Thyroid gland (tissue), 4 donors: ENCODE measurements at regions not wholly inside any gene's neighbourhood (a gene's known extent, or its start where the extent isn't known, plus 50 kb on each side); places are given as distances from the start of the nearest gene placed in this dataset.

ENCODE experiments used
- DNase-seq, 2 donors: peaks; one replicate each; pipeline ENCODE4 v3.0.0-alpha.2; 2019
- H3K27ac ChIP-seq, 3 donors: fragments of 200-600 bp; sonication (generic); 1 replicate in 2 of 3; 2 replicates in 1 of 3; pipeline ENCODE4 v1.5.1; 2016 to 2019; ENCODE audit warnings: mild to moderate bottlenecking in 1 of 3, moderate library complexity in 1 of 3
- H3K27me3 ChIP-seq: fragments of 200-600 bp; sonication (generic); one replicate; pipeline ENCODE4 v1.5.1; 2019
- H3K36me3 ChIP-seq, 2 donors: fragments of 200-600 bp; sonication (generic); one replicate each; pipeline ENCODE4 v1.5.1; 2016 to 2019
- H3K4me1 ChIP-seq, 2 donors: fragments of 200-600 bp; sonication (generic); one replicate each; pipeline ENCODE4 v1.5.1; 2017 to 2019
- H3K4me3 ChIP-seq, 3 donors: fragments of 200-600 bp; sonication (generic); replicated peaks in 1 of 3; 1 replicate in 2 of 3; 2 replicates in 1 of 3; pipeline ENCODE4 v1.5.1; 2016; ENCODE audit warnings: mild to moderate bottlenecking in 1 of 3
- H3K9me3 ChIP-seq: fragments of 200-600 bp; sonication (generic); one replicate; pipeline ENCODE4 v1.5.1; 2017
- POLR2A ChIP-seq, 2 donors: fragments of 450-650 bp; IDR thresholded peaks; one replicate each; pipeline ENCODE4 v1.6.1; 2017; ENCODE audit warnings: antibody characterized with exemption in 2 of 2, mild to moderate bottlenecking in 2 of 2, moderate library complexity in 1 of 2
- WGBS, 2 donors: methylation state at CpG; one replicate each; pipeline ENCODE4 v1.1.5; 2017; 5-methylcytosine and 5-hydroxymethylcytosine counted together
- intact Hi-C: fragments of 100-400 bp; cut with DNase I; formaldehyde crosslinking; loops from one replicate; pipeline ENCODE4 v1.15.1; 2023
- TF ChIP-seq, protein P1 (sequence below), 6 experiments: fragments of 200-600 bp in 3 of 6; fragments of 450-650 bp in 3 of 6; sonication (generic) in 3 of 6; IDR thresholded peaks; one replicate each; pipeline ENCODE4 v1.5.1; 2016 to 2019; ENCODE audit warnings: antibody characterized with exemption in 6 of 6, mild to moderate bottlenecking in 2 of 6, inconsistent platforms in 1 of 6, moderate library complexity in 1 of 6

DNA sequence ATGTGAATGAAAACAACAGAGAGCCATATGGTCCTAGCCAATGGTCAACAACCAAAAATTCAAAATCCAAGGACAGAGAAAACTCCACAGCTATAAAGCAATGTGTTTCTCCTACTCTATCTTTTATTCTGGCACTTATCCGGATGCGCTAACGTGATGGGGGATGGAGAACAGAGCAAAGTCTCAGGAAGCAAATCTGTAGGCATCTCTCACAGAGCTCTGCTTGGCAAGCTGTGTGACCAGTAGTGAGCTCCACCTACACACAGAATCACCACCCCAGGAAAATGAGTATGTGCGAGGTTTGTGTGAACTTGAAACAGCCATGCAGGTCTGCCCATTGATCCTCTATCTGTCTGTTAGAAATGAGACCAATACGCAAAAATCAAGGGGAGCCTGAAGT is 584.3 kb downstream of the BCL11A start:
- TF ChIP-seq, protein P1, sequence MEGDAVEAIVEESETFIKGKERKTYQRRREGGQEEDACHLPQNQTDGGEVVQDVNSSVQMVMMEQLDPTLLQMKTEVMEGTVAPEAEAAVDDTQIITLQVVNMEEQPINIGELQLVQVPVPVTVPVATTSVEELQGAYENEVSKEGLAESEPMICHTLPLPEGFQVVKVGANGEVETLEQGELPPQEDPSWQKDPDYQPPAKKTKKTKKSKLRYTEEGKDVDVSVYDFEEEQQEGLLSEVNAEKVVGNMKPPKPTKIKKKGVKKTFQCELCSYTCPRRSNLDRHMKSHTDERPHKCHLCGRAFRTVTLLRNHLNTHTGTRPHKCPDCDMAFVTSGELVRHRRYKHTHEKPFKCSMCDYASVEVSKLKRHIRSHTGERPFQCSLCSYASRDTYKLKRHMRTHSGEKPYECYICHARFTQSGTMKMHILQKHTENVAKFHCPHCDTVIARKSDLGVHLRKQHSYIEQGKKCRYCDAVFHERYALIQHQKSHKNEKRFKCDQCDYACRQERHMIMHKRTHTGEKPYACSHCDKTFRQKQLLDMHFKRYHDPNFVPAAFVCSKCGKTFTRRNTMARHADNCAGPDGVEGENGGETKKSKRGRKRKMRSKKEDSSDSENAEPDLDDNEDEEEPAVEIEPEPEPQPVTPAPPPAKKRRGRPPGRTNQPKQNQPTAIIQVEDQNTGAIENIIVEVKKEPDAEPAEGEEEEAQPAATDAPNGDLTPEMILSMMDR (IDR thresholded peaks at IDR 0.05): no peak
- no peak for TF ChIP-seq POLR2A (IDR thresholded peaks at IDR 0.05)
- no peak overlapping the region for H3K27ac ChIP-seq
- no peaks in the 10 kb centered on the region for H3K4me1 ChIP-seq
- no peaks in the 10 kb centered on the region for H3K9me3 ChIP-seq
- 89 to 93% methylated on average over 5 of the region's 5 CpGs for WGBS, 2 donors
- intact Hi-C loops: no loop called here
- H3K36me3 ChIP-seq: no peaks in the 10 kb centered on the region
- no peaks in the 10 kb centered on the region for H3K27me3 ChIP-seq
- no peak overlapping the region for H3K4me3 ChIP-seq
- DNase-seq: no peak

DNA sequence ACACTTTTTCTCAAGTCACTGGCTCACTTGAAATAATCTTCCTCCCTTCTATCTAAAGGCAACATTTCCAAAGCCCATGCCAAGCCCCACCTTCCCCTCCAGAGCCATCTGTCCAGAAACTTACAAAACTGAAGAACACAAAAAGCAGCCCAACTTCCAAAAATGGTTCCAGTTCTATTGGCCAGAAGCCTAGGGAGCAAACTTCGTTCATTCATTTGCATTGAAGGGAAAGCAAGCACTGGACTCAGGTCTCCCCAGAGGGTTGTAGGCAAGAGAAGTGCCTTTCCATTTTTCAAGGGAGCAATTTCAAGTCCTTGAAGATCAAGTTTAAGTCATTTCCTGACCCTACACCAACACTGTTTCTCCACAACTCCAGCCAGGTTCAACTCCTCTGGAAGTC is 585.0 kb downstream of the BCL11A start:
- Histone ChIP-seq H3K27me3 (no peaks in the 10 kb centered on the region), H3K27ac (no peak overlapping the region), H3K9me3 (no peaks in the 10 kb centered on the region), H3K4me3 (no peak overlapping the region), H3K36me3 (no peaks in the 10 kb centered on the region), H3K4me1 (no peaks in the 10 kb centered on the region)
- no peak for DNase-seq
- WGBS, 2 donors: 57 to 58% methylated on average over 1 of the region's 1 CpG
- intact Hi-C loops: no loop called here
- TF ChIP-seq POLR2A (IDR thresholded peaks at IDR 0.05): no peak
- TF ChIP-seq, protein P1 (IDR thresholded peaks at IDR 0.05): no peak

- no peak for DNase-seq
- Histone ChIP-seq H3K9me3 (no peaks in the 10 kb centered on the region), H3K27me3 (no peaks in the 10 kb centered on the region), H3K27ac (no peak overlapping the region), H3K4me1 (no peaks in the 10 kb centered on the region), H3K4me3 (no peak overlapping the region), H3K36me3 (no peaks in the 10 kb centered on the region)
- intact Hi-C loops: no loop called here
- TF ChIP-seq POLR2A (IDR thresholded peaks at IDR 0.05): no peak
- TF ChIP-seq, protein P1 (IDR thresholded peaks at IDR 0.05): no peak
- WGBS, 2 donors: 96 to 98% methylated on average over 3 of the region's 3 CpGs
Observed at GRCh38 chr2:59967691-59968090, 585.8 kb downstream of the BCL11A start.

- intact Hi-C loops: no loop called here
- Histone ChIP-seq H3K4me1 (no peaks in the 10 kb centered on the region), H3K27me3 (no peaks in the 10 kb centered on the region), H3K9me3 (no peaks in the 10 kb centered on the region), H3K36me3 (no peaks in the 10 kb centered on the region), H3K27ac (no peak overlapping the region), H3K4me3 (no peak overlapping the region)
- DNase-seq: no peak
- TF ChIP-seq, protein P1 (IDR thresholded peaks at IDR 0.05): no peak
- no peak for TF ChIP-seq POLR2A (IDR thresholded peaks at IDR 0.05)
Observed at GRCh38 chr2:59963157-59963556, 590.3 kb downstream of the BCL11A start.

DNA sequence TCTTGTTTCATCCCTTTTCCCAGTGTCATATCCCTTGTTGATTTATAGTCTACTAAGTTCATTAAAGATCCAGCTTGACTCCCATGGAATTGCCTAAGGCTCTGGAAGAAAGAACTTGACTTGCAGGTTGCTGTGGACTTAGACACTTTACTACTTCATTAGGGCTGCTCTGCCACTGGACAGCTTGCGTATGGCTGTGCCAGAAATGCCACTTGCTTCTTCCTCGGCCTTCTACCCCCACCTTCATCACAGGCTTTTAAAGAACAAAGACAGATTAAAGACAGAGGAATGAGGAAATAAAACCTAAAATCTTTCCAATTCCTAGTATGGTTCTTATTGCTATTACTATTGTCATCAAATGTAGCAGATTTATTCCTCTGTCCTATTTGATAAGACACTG is 591.7 kb downstream of the BCL11A start:
- H3K4me1 ChIP-seq: no peaks in the 10 kb centered on the region
- H3K27me3 ChIP-seq: no peaks in the 10 kb centered on the region
- no peaks in the 10 kb centered on the region for H3K9me3 ChIP-seq
- 70 to 84% methylated on average over 2 of the region's 2 CpGs for WGBS, 2 donors
- TF ChIP-seq POLR2A (IDR thresholded peaks at IDR 0.05): no peak
- TF ChIP-seq, protein P1 (IDR thresholded peaks at IDR 0.05): no peak
- no peak for DNase-seq
- no peaks in the 10 kb centered on the region for H3K36me3 ChIP-seq
- intact Hi-C loops: no loop called here
- no peak overlapping the region for H3K4me3 ChIP-seq
- H3K27ac ChIP-seq: no peak overlapping the region
